Parathyroid adenoma (tissue), 2 donors: ENCODE measurements at regions not wholly inside any gene's neighbourhood (a gene's known extent, or its start where the extent isn't known, plus 50 kb on each side); places are given as distances from the start of the nearest gene placed in this dataset.

Experiments
- H2AFZ ChIP-seq: fragments of 300-600 bp; sonication (generic); one replicate; pipeline ENCODE4 v1.7.0; 2017; ENCODE audit warnings: antibody characterized with exemption, mild to moderate bottlenecking
- H3K27ac ChIP-seq: fragments of 300-600 bp; sonication (generic); one replicate; pipeline ENCODE4 v1.7.0; 2017
- H3K27me3 ChIP-seq: fragments of 300-600 bp; sonication (generic); one replicate; pipeline ENCODE4 v1.7.0; 2017; ENCODE audit warnings: low read length; ENCODE audit not compliant: control insufficient read depth, insufficient read depth
- H3K36me3 ChIP-seq: fragments of 300-600 bp; sonication (generic); one replicate; pipeline ENCODE4 v1.7.0; 2017; ENCODE audit warnings: low read length; ENCODE audit not compliant: control insufficient read depth, insufficient read depth
- H3K4me1 ChIP-seq: fragments of 300-600 bp; sonication (generic); one replicate; pipeline ENCODE4 v1.7.0; 2017; ENCODE audit warnings: control low read depth
- H3K4me2 ChIP-seq: fragments of 300-600 bp; sonication (generic); one replicate; pipeline ENCODE4 v1.7.0; 2017; ENCODE audit warnings: low read length
- H3K4me3 ChIP-seq: fragments of 300-600 bp; sonication (generic); one replicate; pipeline ENCODE4 v1.7.0; 2017; ENCODE audit warnings: low read depth, low read length
- H3K79me2 ChIP-seq: fragments of 300-600 bp; sonication (generic); one replicate; pipeline ENCODE4 v1.7.0; 2017; ENCODE audit warnings: control low read depth
- H3K9ac ChIP-seq: fragments of 300-600 bp; sonication (generic); one replicate; pipeline ENCODE4 v1.7.0; 2017; ENCODE audit warnings: mild to moderate bottlenecking
- H3K9me3 ChIP-seq: fragments of 300-600 bp; sonication (generic); one replicate; pipeline ENCODE4 v1.7.0; 2017; ENCODE audit warnings: low read length; ENCODE audit not compliant: control insufficient read depth
- CTCF ChIP-seq: fragments of 300-600 bp; sonication (generic); IDR thresholded peaks from one replicate; pipeline ENCODE4 v1.7.0; 2017; ENCODE audit warnings: antibody characterized with exemption, mild to moderate bottlenecking
- donor health status: primary hyperparathyroidism.

- H3K9me3 ChIP-seq: no peaks in the 10 kb centered on the region
- no peak overlapping the region for H3K4me3 ChIP-seq
- no peak overlapping the region for H3K27ac ChIP-seq
- no peaks in the 10 kb centered on the region for H3K27me3 ChIP-seq
- no peaks in the 10 kb centered on the region for H3K79me2 ChIP-seq
- no peaks in the 10 kb centered on the region for H3K4me1 ChIP-seq
- H3K9ac ChIP-seq: no peak overlapping the region
- no peak for TF ChIP-seq CTCF
- no peak overlapping the region for H2AFZ ChIP-seq
- no peak overlapping the region for H3K4me2 ChIP-seq
- no peaks in the 10 kb centered on the region for H3K36me3 ChIP-seq
Observed at GRCh38 chr2:107354175-107354574, 468.2 kb upstream of the ST6GAL2 start.

GRCh38 chr2:107358362-107358761 lies 468.3 kb upstream of the RGPD4 start:
- no peak for TF ChIP-seq CTCF
- H3K9ac ChIP-seq: no peak overlapping the region
- H2AFZ ChIP-seq: no peak overlapping the region
- no peaks in the 10 kb centered on the region for H3K4me1 ChIP-seq
- no peak overlapping the region for H3K4me3 ChIP-seq
- H3K27me3 ChIP-seq: no peaks in the 10 kb centered on the region
- H3K79me2 ChIP-seq: no peaks in the 10 kb centered on the region
- no peak overlapping the region for H3K4me2 ChIP-seq
- H3K9me3 ChIP-seq: no peaks in the 10 kb centered on the region
- H3K36me3 ChIP-seq: no peaks in the 10 kb centered on the region
- H3K27ac ChIP-seq: no peak overlapping the region

GRCh38 chr2:107359021-107359420 lies 467.7 kb upstream of the RGPD4 start:
- no peak overlapping the region for H3K27ac ChIP-seq
- no peaks in the 10 kb centered on the region for H3K79me2 ChIP-seq
- no peak overlapping the region for H2AFZ ChIP-seq
- no peak for TF ChIP-seq CTCF
- no peaks in the 10 kb centered on the region for H3K27me3 ChIP-seq
- H3K4me2 ChIP-seq: no peak overlapping the region
- H3K36me3 ChIP-seq: no peaks in the 10 kb centered on the region
- no peaks in the 10 kb centered on the region for H3K4me1 ChIP-seq
- no peak overlapping the region for H3K9ac ChIP-seq
- H3K4me3 ChIP-seq: no peak overlapping the region
- no peaks in the 10 kb centered on the region for H3K9me3 ChIP-seq

- H3K4me1 ChIP-seq: no peaks in the 10 kb centered on the region
- no peaks in the 10 kb centered on the region for H3K79me2 ChIP-seq
- no peak overlapping the region for H3K4me2 ChIP-seq
- no peaks in the 10 kb centered on the region for H3K36me3 ChIP-seq
- H3K4me3 ChIP-seq: no peak overlapping the region
- TF ChIP-seq CTCF: no peak
- no peak overlapping the region for H3K27ac ChIP-seq
- H3K9ac ChIP-seq: no peak overlapping the region
- H2AFZ ChIP-seq: no peak overlapping the region
- H3K9me3 ChIP-seq: no peaks in the 10 kb centered on the region
- H3K27me3 ChIP-seq: no peaks in the 10 kb centered on the region
Observed at GRCh38 chr2:107361751-107362381, 464.8 kb upstream of the RGPD4 start.

- Histone ChIP-seq H3K9me3 (no peaks in the 10 kb centered on the region), H3K79me2 (no peaks in the 10 kb centered on the region), H3K27me3 (no peaks in the 10 kb centered on the region), H3K4me1 (no peaks in the 10 kb centered on the region), H3K36me3 (no peaks in the 10 kb centered on the region), H3K4me3 (no peak overlapping the region), H2AFZ (no peak overlapping the region), H3K27ac (no peak overlapping the region), H3K4me2 (no peak overlapping the region), H3K9ac (no peak overlapping the region)
- no peak for TF ChIP-seq CTCF
Observed at GRCh38 chr2:107362993-107363392, 463.7 kb upstream of the RGPD4 start.
